WTC11 (cell line): ENCODE measurements at regions not wholly inside any gene's neighbourhood (a gene's known extent, or its start where the extent isn't known, plus 50 kb on each side); places are given as distances from the start of the nearest gene placed in this dataset.

Source experiments
- ATAC-seq: fragments of 200-7000 bp; cut with Tn5 transposase; 2 replicates; pipeline ENCODE4 v1.10.0; 2021; ENCODE audit warnings: mild to moderate bottlenecking, moderate library complexity
- CTCF ChIA-PET: fragments of 300-600 bp; sonication (Branson Sonifier 250); formaldehyde crosslinking; loops from one replicate; lab custom pipeline; 2021; ENCODE audit warnings: antibody characterized with exemption; lab: Charles Lee
- POLR2A ChIA-PET: fragments of 350-600 bp; sonication (Branson Sonifier 250); formaldehyde crosslinking; loops from one replicate; lab custom pipeline; 2021; ENCODE audit warnings: antibody characterized with exemption; lab: Charles Lee
- DNase-seq: peaks from one replicate; pipeline ENCODE4 v3.0.0; 2021; ENCODE audit warnings: low spot score
- H3K27ac Mint-ChIP-seq: 2 replicates; pipeline ENCODE4 v1.8.0; 2021; ENCODE audit warnings: mixed read lengths
- H3K27me3 Mint-ChIP-seq: 2 replicates; pipeline ENCODE4 v1.8.0; 2021; ENCODE audit warnings: low read depth, mild to moderate bottlenecking, moderate library complexity, mixed read lengths
- H3K36me3 Mint-ChIP-seq: 2 replicates; pipeline ENCODE4 v1.8.0; 2021; ENCODE audit warnings: mixed read lengths
- H3K4me1 Mint-ChIP-seq: 2 replicates; pipeline ENCODE4 v1.8.0; 2022; ENCODE audit warnings: mixed read lengths
- H3K4me3 Mint-ChIP-seq: 2 replicates; pipeline ENCODE4 v1.8.0; 2021; ENCODE audit warnings: mild to moderate bottlenecking, moderate library complexity, mixed read lengths
- H3K9me3 Mint-ChIP-seq: 2 replicates; pipeline ENCODE4 v1.8.0; 2021; ENCODE audit warnings: mixed read lengths
- ATF1 ChIP-seq: sonication (generic); formaldehyde crosslinking; IDR thresholded peaks from 2 replicates; pipeline ENCODE4 v1.8.1; 2023; ENCODE audit warnings: mild to moderate bottlenecking, moderate library complexity, missing genetic modification reagents
- FOXJ3 ChIP-seq: sonication (generic); formaldehyde crosslinking; IDR thresholded peaks from 2 replicates; pipeline ENCODE4 v1.9.0; 2021; ENCODE audit warnings: missing genetic modification reagents, mild to moderate bottlenecking, borderline replicate concordance
- IRF2 ChIP-seq: sonication (generic); formaldehyde crosslinking; IDR thresholded peaks from 2 replicates; pipeline ENCODE4 v1.8.0; 2022; ENCODE audit warnings: low read depth, missing genetic modification reagents, borderline replicate concordance
- TEAD1 ChIP-seq: sonication (generic); formaldehyde crosslinking; IDR thresholded peaks from 2 replicates; pipeline ENCODE4 v1.8.0; 2022; ENCODE audit warnings: mild to moderate bottlenecking, missing genetic modification reagents
- TP53 ChIP-seq: sonication (generic); formaldehyde crosslinking; IDR thresholded peaks from 2 replicates; pipeline ENCODE4 v1.8.1; 2023; ENCODE audit warnings: mild to moderate bottlenecking, missing genetic modification reagents
- ZNF317 ChIP-seq: sonication (generic); formaldehyde crosslinking; IDR thresholded peaks from 2 replicates; pipeline ENCODE4 v1.8.1; 2023; ENCODE audit warnings: low read depth, mild to moderate bottlenecking, moderate library complexity, missing genetic modification reagents, borderline replicate concordance
- ZNF396 ChIP-seq: fragments of 250-450 bp; sonication (Bioruptor Pico); IDR thresholded peaks from 2 replicates; pipeline ENCODE4 v1.8.0; 2021; ENCODE audit warnings: mild to moderate bottlenecking, moderate library complexity, borderline replicate concordance
- TF ChIP-seq, protein P1 (sequence below): fragments of 250-450 bp; sonication (Bioruptor Pico); IDR thresholded peaks from 2 replicates; pipeline ENCODE4 v1.8.0; 2021; ENCODE audit warnings: mild to moderate bottlenecking
- TF ChIP-seq, protein P2 (sequence below): sonication (generic); formaldehyde crosslinking; IDR thresholded peaks from 2 replicates; pipeline ENCODE4 v1.8.1; 2022; ENCODE audit warnings: mild to moderate bottlenecking, missing genetic modification reagents, moderate library complexity, borderline replicate concordance
- TF ChIP-seq, protein P3 (sequence below): sonication (generic); formaldehyde crosslinking; IDR thresholded peaks from 2 replicates; pipeline ENCODE4 v1.8.0; 2022; ENCODE audit warnings: mild to moderate bottlenecking, missing genetic modification reagents
- TF ChIP-seq, protein P4 (sequence below): sonication (generic); formaldehyde crosslinking; IDR thresholded peaks from 2 replicates; pipeline ENCODE4 v1.8.1; 2023; ENCODE audit warnings: mild to moderate bottlenecking, missing genetic modification reagents
- TF ChIP-seq, protein P5 (sequence below): sonication (generic); formaldehyde crosslinking; IDR thresholded peaks from 2 replicates; pipeline ENCODE4 v1.8.1; 2022; ENCODE audit warnings: low read depth, mild to moderate bottlenecking, moderate library complexity, missing genetic modification reagents, borderline replicate concordance
- TF ChIP-seq, protein P6 (sequence below): sonication (generic); formaldehyde crosslinking; conservative IDR thresholded peaks from 2 replicates; pipeline ENCODE4 v1.8.1; 2023; ENCODE audit warnings: mild to moderate bottlenecking, low read depth, missing genetic modification reagents, moderate library complexity
- TF ChIP-seq, protein P7 (sequence below): sonication (generic); formaldehyde crosslinking; IDR thresholded peaks from 2 replicates; pipeline ENCODE4 v1.8.1; 2023; ENCODE audit warnings: mild to moderate bottlenecking, missing genetic modification reagents, borderline replicate concordance

DNA sequence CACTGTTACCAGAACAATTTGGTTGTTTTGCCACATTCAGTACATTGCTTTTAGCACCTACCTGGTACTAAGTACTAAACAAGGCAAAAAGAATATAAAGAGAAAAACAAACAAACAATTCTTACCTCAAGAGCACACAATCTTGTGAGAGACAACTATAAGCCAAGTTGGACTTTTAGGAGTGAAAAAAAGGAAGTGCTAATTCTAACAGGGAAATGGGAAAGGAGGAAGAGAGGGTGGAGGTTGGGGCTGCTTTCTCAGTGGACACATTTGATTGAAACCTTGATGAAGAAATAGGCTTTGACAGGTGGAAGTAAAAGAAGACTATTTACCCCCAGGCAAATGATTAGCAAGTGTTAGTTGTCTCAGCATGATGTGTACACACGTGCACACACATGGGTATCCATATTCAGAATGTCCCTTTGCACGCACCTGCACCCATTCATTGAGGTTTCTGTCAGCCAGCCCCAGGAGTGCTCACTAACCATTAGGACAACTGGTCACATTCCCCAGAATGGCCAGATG lies 302.6 kb downstream of the ACTL7B start:
- no peak overlapping the region for H3K27ac Mint-ChIP-seq
- H3K9me3 Mint-ChIP-seq: no peaks in the 10 kb centered on the region
- ATAC-seq (no peak), DNase-seq (no peak)
- CTCF ChIA-PET: no interaction called here
- H3K4me1 Mint-ChIP-seq: peaks cover 14% of the 10 kb centered on the region; the same call in 1 of the 2 replicates
- no peaks in the 10 kb centered on the region for H3K36me3 Mint-ChIP-seq
- no peaks in the 10 kb centered on the region for H3K27me3 Mint-ChIP-seq
- POLR2A ChIA-PET: no interaction called here
- no peak overlapping the region for H3K4me3 Mint-ChIP-seq
- TF ChIP-seq, protein P1, sequence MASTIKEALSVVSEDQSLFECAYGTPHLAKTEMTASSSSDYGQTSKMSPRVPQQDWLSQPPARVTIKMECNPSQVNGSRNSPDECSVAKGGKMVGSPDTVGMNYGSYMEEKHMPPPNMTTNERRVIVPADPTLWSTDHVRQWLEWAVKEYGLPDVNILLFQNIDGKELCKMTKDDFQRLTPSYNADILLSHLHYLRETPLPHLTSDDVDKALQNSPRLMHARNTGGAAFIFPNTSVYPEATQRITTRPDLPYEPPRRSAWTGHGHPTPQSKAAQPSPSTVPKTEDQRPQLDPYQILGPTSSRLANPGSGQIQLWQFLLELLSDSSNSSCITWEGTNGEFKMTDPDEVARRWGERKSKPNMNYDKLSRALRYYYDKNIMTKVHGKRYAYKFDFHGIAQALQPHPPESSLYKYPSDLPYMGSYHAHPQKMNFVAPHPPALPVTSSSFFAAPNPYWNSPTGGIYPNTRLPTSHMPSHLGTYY (CRISPR knock-in tag): no peak
- TF ChIP-seq, protein P2, sequence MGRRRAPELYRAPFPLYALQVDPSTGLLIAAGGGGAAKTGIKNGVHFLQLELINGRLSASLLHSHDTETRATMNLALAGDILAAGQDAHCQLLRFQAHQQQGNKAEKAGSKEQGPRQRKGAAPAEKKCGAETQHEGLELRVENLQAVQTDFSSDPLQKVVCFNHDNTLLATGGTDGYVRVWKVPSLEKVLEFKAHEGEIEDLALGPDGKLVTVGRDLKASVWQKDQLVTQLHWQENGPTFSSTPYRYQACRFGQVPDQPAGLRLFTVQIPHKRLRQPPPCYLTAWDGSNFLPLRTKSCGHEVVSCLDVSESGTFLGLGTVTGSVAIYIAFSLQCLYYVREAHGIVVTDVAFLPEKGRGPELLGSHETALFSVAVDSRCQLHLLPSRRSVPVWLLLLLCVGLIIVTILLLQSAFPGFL: no peak
- TF ChIP-seq TP53 (CRISPR knock-in tag) (no peak), ATF1 (CRISPR knock-in tag) (no peak), TEAD1 (CRISPR knock-in tag) (no peak), IRF2 (CRISPR knock-in tag) (no peak), FOXJ3 (CRISPR knock-in tag) (no peak), ZNF396 (CRISPR knock-in tag) (no peak), ZNF317 (CRISPR knock-in tag) (no peak)
- TF ChIP-seq, protein P3, sequence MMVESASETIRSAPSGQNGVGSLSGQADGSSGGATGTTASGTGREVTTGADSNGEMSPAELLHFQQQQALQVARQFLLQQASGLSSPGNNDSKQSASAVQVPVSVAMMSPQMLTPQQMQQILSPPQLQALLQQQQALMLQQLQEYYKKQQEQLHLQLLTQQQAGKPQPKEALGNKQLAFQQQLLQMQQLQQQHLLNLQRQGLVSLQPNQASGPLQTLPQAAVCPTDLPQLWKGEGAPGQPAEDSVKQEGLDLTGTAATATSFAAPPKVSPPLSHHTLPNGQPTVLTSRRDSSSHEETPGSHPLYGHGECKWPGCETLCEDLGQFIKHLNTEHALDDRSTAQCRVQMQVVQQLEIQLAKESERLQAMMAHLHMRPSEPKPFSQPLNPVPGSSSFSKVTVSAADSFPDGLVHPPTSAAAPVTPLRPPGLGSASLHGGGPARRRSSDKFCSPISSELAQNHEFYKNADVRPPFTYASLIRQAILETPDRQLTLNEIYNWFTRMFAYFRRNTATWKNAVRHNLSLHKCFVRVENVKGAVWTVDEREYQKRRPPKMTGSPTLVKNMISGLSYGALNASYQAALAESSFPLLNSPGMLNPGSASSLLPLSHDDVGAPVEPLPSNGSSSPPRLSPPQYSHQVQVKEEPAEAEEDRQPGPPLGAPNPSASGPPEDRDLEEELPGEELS: no peak
- TF ChIP-seq, protein P4, sequence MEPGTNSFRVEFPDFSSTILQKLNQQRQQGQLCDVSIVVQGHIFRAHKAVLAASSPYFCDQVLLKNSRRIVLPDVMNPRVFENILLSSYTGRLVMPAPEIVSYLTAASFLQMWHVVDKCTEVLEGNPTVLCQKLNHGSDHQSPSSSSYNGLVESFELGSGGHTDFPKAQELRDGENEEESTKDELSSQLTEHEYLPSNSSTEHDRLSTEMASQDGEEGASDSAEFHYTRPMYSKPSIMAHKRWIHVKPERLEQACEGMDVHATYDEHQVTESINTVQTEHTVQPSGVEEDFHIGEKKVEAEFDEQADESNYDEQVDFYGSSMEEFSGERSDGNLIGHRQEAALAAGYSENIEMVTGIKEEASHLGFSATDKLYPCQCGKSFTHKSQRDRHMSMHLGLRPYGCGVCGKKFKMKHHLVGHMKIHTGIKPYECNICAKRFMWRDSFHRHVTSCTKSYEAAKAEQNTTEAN (CRISPR knock-in tag): no peak
- TF ChIP-seq, protein P5, sequence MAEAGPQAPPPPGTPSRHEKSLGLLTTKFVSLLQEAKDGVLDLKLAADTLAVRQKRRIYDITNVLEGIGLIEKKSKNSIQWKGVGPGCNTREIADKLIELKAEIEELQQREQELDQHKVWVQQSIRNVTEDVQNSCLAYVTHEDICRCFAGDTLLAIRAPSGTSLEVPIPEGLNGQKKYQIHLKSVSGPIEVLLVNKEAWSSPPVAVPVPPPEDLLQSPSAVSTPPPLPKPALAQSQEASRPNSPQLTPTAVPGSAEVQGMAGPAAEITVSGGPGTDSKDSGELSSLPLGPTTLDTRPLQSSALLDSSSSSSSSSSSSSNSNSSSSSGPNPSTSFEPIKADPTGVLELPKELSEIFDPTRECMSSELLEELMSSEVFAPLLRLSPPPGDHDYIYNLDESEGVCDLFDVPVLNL (CRISPR knock-in tag): no peak
- TF ChIP-seq, protein P6, sequence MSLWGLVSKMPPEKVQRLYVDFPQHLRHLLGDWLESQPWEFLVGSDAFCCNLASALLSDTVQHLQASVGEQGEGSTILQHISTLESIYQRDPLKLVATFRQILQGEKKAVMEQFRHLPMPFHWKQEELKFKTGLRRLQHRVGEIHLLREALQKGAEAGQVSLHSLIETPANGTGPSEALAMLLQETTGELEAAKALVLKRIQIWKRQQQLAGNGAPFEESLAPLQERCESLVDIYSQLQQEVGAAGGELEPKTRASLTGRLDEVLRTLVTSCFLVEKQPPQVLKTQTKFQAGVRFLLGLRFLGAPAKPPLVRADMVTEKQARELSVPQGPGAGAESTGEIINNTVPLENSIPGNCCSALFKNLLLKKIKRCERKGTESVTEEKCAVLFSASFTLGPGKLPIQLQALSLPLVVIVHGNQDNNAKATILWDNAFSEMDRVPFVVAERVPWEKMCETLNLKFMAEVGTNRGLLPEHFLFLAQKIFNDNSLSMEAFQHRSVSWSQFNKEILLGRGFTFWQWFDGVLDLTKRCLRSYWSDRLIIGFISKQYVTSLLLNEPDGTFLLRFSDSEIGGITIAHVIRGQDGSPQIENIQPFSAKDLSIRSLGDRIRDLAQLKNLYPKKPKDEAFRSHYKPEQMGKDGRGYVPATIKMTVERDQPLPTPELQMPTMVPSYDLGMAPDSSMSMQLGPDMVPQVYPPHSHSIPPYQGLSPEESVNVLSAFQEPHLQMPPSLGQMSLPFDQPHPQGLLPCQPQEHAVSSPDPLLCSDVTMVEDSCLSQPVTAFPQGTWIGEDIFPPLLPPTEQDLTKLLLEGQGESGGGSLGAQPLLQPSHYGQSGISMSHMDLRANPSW (CRISPR knock-in tag): no peak
- TF ChIP-seq, protein P7, sequence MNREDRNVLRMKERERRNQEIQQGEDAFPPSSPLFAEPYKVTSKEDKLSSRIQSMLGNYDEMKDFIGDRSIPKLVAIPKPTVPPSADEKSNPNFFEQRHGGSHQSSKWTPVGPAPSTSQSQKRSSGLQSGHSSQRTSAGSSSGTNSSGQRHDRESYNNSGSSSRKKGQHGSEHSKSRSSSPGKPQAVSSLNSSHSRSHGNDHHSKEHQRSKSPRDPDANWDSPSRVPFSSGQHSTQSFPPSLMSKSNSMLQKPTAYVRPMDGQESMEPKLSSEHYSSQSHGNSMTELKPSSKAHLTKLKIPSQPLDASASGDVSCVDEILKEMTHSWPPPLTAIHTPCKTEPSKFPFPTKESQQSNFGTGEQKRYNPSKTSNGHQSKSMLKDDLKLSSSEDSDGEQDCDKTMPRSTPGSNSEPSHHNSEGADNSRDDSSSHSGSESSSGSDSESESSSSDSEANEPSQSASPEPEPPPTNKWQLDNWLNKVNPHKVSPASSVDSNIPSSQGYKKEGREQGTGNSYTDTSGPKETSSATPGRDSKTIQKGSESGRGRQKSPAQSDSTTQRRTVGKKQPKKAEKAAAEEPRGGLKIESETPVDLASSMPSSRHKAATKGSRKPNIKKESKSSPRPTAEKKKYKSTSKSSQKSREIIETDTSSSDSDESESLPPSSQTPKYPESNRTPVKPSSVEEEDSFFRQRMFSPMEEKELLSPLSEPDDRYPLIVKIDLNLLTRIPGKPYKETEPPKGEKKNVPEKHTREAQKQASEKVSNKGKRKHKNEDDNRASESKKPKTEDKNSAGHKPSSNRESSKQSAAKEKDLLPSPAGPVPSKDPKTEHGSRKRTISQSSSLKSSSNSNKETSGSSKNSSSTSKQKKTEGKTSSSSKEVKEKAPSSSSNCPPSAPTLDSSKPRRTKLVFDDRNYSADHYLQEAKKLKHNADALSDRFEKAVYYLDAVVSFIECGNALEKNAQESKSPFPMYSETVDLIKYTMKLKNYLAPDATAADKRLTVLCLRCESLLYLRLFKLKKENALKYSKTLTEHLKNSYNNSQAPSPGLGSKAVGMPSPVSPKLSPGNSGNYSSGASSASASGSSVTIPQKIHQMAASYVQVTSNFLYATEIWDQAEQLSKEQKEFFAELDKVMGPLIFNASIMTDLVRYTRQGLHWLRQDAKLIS (CRISPR knock-in tag): no peak
